T1000 (cell line): ENCODE measurements at regions not wholly inside any gene's neighbourhood (a gene's known extent, or its start where the extent isn't known, plus 50 kb on each side); places are given as distances from the start of the nearest gene placed in this dataset.

Source experiments
- DNase-seq: peaks from one replicate; lab custom pipeline; 2025; ENCODE audit warnings: mixed read lengths; lab: John Stamatoyannopoulos, UW

GRCh38 chr4:117801756-117802155 is 232.5 kb upstream of the NDST3 start:
- DNase-seq, result no peak

GRCh38 chr4:117811731-117812130 is 222.6 kb upstream of the NDST3 start:
- DNase-seq, result no peak

GRCh38 chr4:117814277-117815246 is 219.7 kb upstream of the NDST3 start:
- no peak for DNase-seq

DNA sequence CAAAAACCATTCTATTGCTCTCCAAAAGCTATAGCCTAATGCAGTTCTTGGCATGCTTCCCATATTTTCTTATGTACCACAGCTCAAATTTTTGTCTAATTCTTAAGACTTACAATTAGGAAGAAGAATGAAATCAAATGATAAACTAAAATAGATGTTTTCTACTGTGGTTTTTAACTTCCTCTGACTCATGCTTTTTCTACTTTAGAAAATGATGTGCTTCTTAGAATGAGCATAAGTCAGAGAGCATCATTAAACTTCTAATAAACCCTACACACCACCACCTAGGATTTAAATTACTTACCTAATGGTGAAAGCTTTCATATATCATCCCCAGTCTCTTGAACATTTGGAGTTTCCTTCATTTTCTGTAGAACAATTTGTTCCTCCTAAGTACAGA is 217.0 kb upstream of the NDST3 start:
- DNase-seq, result no peak

GRCh38 chr4:117821834-117822233 is 212.5 kb upstream of the NDST3 start:
- no peak for DNase-seq

DNA sequence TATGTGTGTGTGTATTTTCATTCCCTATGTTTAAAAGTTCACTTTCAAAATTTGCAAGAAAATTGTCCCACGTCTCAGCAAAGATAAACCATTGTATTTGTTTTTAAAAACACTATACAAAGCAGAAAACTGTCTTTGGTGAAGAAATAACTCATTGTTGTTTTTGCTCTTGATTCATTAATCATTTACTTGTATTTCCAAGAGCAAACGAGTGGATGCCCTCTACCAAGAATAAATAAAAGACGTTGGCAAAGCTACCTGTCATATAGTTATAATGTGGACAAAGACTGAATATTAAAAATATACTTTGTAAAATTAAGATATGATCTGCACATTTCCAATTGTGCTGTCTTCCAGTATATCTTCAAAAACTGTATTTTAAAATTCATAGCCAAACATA is 210.9 kb upstream of the NDST3 start:
- no peak for DNase-seq

- DNase-seq, result no peak
These were observed 208.7 kb upstream of the NDST3 start for GRCh38 chr4:117825600-117825999.

DNA sequence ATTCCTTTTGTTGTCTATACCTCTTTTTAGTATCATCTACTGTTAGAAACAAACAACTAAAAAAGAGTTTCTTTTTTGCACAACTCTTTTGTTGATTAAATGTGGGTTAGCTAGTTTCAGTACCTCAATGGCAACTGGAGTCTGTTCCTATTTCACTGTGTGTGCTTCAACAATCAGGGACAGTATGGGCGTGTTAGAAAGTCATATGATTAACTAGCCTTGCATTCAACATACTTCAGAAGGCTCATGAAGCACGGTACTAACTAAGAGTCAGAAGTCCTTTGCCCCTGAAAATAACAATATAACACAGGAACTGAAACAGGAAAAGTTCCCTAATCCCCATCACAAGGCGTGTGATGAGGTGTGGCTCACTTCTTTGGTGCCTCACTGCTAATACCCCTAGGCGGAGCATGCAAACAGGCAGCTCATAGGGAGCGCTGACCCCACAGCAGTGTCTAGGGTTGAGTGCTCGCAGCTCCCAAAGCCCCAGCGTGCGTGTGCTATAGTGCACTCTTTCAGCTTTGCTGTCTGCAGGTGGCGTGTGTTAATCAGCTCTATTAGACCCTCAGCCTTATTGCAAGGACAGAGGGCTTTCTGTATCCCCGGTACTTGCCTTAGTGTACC is 203.1 kb upstream of the NDST3 start:
- no peak for DNase-seq

DNA sequence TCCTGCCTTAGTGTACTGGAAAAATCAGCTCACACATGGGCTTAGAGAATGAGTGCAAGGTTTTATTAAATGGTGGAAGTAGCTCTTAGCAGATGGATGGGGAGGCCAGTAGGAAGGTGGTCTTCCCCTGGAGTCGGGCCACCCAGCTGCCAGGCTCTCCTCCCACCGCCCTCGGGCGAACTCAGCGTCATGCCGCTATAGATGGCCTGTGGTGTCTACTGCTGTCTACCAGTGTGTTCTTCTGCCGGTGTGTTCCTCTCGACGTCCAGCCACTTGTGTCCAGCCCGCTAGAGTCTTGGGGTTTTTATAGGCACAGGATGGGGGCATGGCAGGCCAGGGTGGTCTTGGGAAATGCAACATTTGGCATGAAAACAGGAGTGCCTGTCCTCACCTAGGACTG is 198.7 kb upstream of the NDST3 start:
- DNase-seq, result no peak

DNA sequence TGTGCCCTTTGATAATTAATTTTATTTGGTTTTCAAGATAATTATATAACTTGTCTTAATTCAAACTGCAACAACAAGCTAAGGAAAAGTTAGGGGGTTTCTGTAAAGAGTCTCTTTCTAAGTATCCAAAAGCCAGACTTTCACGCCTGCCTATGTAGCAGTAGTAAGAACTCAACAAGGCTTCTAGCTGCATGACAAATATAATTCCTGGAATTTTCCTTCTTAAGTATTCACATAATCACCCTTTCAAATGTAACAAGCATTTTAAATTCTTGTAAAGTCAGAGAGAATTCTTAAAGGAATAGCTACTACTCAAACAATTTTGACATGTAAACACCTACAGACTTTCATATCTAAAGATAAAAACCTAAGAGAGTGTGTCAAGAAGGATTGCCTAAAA is 189.7 kb upstream of the NDST3 start:
- no peak for DNase-seq

- no peak for DNase-seq
These were observed 189.0 kb upstream of the NDST3 start for GRCh38 chr4:117845270-117845669.

DNA sequence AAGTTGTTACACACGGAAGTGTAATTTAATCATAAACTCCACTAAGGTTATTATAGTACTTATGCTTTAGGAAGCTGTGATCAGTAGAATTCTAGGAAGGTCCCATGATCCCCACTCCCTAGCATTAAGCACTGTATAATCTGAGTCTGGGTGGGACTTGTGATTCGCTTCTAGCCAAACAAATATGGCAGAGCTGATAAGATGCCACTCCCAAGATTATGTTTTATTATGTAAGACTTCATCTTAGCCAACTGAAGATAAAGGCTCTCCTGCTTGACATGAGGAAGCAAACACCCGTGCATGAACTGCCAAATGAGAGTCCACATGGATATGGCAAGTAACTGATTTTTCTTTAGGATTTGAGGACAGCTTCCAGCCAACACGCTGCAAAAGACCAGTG is 186.4 kb upstream of the NDST3 start:
- no peak for DNase-seq

- no peak for DNase-seq
These were observed 166.1 kb upstream of the NDST3 start for GRCh38 chr4:117868201-117868600.

GRCh38 chr4:117873779-117874178 is 160.5 kb upstream of the NDST3 start:
- DNase-seq, result no peak

- no peak for DNase-seq
These were observed 160.1 kb upstream of the NDST3 start for GRCh38 chr4:117874216-117874615.

- no peak for DNase-seq
These were observed 144.3 kb upstream of the NDST3 start for GRCh38 chr4:117889978-117890377.

GRCh38 chr4:117893207-117893606 is 141.1 kb upstream of the NDST3 start:
- DNase-seq, result no peak

DNA sequence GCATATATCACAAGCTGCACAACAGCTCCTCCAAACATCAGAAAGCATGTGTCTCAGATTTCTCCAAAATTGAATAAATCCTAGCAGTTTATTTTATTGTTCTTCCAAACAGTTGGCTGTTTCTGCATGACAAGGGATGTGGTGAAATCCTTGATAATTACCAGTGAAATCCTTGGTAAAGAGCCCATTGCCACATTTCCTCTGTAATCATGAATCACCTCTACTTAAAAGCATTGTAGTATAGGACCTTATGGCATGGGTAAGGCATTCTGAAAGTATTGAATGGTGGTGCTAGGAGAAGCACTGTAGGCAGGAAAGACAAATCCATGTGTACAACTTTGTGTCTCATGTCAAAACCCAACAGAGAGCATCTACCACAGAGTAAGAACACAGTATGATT is 135.8 kb upstream of the NDST3 start:
- no peak for DNase-seq

DNA sequence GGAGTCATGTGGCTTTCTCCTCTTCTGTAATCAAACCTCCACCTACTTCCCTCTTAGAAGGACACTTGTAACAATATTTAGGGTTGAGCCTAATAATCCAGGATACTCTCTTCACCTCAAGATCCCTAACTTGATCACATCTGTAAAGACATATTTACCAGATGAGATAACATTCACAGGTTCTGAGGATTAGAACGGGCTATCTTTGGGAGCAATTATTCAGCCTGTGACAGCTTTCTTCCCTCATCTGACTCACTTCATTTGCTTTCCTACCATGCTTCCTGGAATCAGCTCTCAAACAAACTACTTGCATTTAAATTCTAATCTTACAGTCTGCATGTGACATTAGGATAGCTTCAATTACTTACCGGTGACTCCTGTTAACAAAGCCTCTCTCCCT is 133.5 kb upstream of the NDST3 start:
- no peak for DNase-seq

DNA sequence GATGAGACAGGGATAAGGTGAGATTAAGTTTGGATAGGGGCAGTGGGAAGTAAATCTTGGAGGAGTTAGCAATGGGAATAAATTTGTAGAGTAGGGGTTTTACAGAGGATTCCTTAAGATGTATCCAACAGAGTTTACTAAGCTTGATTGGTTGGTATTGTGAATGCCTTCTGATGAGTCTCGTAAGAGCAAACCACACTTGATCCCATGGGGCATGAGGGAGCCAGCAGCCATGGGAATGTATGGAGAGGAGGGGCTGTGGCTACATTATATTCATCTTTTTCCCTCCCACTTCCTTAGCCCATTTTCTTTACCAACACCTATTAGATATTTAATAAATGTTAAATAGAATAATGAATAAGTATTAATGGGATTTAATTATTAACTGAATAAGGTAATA is 126.6 kb upstream of the NDST3 start:
- no peak for DNase-seq

DNA sequence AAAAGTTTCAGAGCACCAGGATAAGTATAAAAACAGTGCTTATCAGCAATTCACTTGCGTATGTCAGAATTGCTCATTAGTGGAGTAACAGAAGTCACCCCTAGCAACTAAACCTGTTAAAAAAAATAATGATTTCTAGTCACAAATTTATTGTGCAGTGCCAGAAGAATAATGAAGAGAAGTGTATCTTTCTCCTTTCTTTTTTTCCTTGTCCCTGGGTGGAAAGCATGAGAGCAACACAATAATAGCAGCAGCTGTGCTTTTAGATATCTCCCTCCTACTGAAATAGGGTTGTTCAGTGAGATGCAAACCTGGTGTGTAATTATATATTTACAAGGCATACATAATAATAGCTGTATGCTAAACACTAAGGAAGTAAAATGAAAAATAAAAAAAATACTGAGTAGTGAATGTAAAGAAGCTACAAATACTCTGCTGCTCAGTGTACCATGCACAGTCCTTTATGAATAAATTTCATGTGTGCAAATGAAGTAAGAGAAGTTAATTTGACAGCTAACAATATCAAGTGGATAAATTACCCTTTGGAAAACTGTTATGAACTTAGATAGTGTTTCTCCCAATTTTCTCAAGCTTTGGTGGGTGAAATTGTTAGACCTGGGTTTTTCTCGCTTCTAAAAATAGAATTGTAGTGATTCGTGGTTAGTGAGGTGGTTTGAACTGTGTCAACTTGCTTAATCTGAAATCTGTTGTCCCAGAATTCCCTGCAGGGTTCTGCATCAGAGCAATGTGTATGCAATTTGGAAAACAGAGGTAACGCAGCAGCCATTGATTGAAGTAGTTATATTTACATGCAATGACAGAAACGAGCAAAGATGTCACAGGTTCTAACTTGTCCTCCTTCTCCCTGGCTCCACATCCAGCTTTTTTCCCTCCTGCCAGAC is 125.7 kb upstream of the NDST3 start:
- DNase-seq, result no peak

- DNase-seq, result no peak
These were observed 117.6 kb upstream of the NDST3 start for GRCh38 chr4:117916728-117917127.
